HG03442 (cell line): ENCODE measurements at regions not wholly inside any gene's neighbourhood (a gene's known extent, or its start where the extent isn't known, plus 50 kb on each side); places are given as distances from the start of the nearest gene placed in this dataset.
A peak's percentile ranks its signal among the peaks of the same experiment; 100 is the strongest.
"Not testable (repeated sequence)": the region's sequence is repeated elsewhere in the genome, so short reads cannot be mapped to it uniquely, and the experiment has no call there.

Source experiments
- ATAC-seq: cut with Tn5 transposase; IDR thresholded peaks from one replicate; pipeline ENCODE4 v1.9.1; 2021; ENCODE audit warnings: mild to moderate bottlenecking, moderate library complexity; ENCODE audit not compliant: unreplicated experiment

DNA sequence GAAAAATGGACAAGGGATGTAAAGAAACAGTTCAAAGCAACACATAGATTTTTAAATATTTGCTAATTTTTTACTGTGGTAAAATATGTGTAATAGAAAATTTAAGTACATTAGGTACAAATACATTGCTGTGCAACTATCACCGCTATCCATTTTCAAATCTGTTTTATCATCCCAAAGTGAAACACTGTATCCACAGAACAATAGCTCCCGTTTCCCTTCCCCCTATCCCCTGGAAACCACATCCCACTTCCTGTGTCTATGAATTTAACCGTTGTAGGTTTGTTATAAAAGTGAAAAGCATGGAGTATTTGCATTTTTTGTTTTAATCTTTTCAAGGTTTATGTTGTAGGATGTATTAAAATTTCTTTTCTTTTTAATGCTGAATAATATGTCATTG is 152.9 kb upstream of the HSFY1 start:
- ATAC-seq = not testable (repeated sequence)

DNA sequence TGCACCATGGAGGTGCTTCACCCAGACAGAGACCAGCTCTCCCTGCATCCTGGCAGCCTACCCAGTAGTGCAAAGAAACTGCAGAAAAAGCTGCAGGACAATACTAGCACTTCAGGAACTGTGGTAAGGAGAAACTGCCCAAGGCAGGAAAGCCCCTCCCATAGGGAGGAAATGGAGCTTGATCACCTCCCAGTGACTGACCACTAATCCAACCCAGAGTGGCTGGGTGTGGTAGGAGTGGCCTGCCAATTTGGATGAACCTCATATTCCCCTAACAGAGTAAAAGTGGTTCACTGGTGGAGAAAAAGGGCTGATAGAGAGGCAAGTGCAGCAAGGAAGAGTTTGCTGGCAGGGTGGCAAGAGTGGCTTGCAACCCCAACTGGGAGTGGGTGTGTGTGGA is 125.7 kb upstream of the HSFY1 start:
- ATAC-seq = not testable (repeated sequence)

DNA sequence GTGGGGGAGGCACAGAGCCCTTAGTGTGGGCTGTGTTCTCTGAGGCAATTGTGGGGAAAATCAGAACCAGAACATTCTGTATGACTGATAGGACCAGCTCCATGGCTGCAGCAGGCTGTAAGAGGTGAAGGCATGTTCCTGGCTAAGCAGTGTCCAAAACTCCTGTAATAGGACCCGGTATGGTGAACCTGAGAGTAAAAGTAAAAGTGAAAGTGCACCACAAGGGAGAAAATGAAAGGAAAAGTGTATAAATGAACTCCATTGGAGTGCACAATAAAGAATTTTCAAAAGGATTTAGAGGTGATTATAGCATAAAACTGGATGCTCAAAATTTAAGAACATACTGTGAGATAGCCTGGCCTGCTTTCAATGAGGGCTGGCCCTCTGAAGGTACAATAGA is 125.1 kb upstream of the HSFY1 start:
- peak; percentile 70 for ATAC-seq

GRCh38 chrY:18423970-18424608 is 122.4 kb upstream of the HSFY1 start:
- ATAC-seq = peak; percentile 46

GRCh38 chrY:18433540-18433939 is 113.0 kb upstream of the HSFY1 start:
- not testable (repeated sequence) for ATAC-seq

DNA sequence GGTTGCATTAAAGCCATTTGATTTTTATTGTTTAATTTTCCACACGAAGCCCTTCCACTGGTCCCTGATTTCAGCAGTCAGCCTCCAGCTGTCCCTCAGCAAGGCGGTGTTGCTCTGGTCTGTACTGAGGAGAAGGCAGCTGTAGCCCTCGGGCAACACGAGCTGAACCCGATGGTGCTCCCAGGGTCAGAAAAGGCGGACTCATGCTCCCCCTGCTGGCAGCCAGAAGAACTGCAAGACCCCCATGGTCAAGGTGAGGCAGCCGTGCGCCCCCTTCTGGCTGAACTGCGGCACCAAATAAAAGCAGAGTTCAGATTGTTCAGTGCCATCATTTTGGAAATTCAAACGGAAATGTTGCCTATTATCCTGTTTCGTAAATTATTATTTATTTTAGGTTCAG is 100.7 kb upstream of the HSFY1 start:
- peak; percentile 86 for ATAC-seq

DNA sequence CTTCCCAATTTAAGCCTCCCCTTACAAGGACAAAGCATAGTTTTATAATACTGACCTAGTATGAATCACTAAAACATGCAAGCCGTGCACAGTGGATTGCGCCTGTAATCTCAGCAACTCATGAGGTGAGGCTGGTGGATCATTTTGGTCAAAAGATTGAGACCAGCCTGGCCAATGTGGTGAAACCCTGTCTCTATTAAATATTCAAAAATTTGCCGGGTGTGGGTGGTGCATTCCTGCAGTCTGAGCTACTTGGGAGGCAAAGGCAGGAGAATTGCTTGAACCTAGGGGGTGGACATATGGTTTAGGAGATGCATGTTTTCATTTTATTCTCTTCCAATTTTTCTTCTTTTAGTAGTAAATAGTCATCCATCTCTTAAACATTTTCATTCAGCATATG is 93.7 kb upstream of the HSFY1 start:
- ATAC-seq = not testable (repeated sequence)

DNA sequence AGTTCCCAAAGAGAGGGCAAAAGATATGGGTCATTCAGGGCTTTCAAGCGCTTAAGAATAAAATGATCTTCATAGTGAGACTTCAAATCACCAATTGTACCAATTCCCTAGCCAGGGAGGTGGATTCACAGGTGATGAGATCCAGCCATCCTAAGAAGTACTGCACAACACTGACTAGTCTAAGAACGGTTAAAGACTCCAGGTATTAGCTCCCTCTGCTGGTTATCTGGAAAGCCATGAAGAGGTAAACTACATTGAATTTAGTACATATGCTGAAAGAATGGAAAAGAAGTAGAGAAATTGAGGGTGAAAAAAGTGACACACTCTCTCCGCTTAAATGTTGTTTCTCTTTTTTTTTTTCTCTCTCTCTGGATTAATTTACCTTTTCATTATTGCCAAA is 87.4 kb upstream of the HSFY1 start:
- not testable (repeated sequence) for ATAC-seq

DNA sequence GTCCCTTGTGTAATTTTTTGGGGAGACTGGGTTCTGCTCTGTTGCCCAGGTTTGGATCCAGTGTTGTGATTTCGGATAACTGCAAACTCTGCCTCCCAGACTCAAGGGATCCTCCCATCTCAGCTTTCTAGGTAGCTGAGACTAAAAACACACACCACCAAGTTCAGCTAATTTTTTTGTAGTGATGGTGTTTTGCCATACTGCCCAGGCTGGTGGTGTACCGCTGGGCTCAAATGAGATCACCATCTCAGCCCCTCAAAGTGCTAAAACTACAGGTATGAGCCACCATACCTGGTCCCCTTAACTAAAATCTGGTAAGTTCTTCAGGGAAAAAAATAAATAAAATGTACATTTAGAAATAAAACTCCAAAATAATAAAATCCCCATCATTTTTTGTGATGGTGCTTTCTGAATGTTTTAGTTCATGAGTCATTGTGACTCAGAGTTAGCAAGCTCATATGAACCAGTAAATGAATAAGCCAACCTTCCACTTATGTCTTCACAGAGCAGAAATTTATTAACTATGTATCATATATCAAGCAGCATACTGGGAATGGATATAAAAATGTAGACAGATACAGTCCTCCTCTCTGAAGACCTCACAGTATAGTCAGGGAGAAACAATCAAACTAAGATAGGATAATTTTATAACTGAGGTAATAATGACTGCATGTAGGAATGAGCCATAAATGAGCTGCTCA is 85.2 kb upstream of the HSFY1 start:
- not testable (repeated sequence) for ATAC-seq

GRCh38 chrY:18464812-18465211 is 81.7 kb upstream of the HSFY1 start:
- not testable (repeated sequence) for ATAC-seq

DNA sequence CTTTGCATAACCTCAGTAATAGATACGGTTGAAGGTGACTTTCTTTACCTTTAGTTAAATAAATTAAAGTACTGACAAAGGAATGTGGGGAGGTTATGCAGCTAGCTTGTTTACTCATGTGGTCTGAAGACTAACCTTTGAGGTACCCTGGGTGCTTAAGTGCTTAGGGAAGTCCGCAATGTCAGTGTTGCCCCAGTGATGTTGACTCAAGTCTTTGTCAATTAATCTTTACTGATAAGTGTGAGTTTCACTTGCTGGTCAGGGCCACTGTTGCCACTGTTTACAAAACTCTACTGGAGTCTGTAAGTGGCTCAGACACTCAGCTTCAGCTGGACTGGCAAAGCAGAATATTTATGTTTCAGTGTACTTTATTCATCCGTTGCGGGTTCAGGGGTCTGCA is 79.9 kb upstream of the HSFY1 start:
- not testable (repeated sequence) for ATAC-seq

DNA sequence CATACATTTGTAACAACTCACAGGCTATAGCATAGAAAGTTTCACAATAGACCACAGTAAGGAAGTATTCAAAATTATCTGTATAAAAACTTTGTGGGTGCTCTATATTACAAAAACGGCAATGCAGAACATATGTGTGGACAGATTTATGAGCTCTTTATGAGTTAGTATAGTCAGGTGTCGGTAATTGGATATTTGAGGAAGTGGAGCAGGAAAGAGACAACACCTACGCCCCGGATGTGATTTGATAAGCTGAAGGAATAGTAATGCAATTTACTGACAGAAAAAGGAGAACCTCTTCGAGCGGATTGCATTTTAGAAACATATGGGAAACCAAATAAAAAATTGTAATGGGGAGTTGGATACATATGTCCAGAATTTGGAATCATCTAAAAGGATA is 63.2 kb upstream of the HSFY1 start:
- ATAC-seq = not testable (repeated sequence)
